OCI-LY3 (cell line): ENCODE measurements at regions not wholly inside any gene's neighbourhood (a gene's known extent, or its start where the extent isn't known, plus 50 kb on each side); places are given as distances from the start of the nearest gene placed in this dataset.

ENCODE experiments used
- EZH2phosphoT487 ChIP-seq: fragments of 200-600 bp; shearing (Covaris generic); IDR thresholded peaks from 2 replicates; pipeline ENCODE4 v1.6.1; 2018; ENCODE audit warnings: antibody characterized with exemption, mixed run types, low read depth
- TF ChIP-seq, protein P1 (sequence below): fragments of 200-600, 300-600 bp; sonication (generic); IDR thresholded peaks from 2 replicates; pipeline ENCODE4 v1.5.1; 2014; ENCODE audit warnings: antibody characterized with exemption, low read length, low read depth

DNA sequence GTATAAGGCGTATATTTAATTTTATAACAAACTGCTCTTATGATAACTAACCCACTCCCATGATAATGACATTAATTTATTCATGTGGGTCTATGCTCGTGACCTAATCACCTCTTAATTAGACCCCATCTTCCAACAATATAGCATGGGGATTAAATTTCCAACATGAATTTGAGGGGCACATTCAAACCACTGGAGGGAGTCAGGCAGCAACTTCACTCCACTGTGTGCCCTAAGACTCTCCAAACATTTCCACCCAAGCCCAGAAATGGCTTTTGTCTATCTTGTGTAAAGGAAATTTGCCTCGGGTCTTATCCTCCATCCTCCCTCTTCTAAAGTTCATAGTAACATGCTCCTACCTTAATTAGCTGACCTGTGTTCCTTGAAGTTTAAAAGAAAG is 616.1 kb upstream of the CPEB2 start:
- TF ChIP-seq, protein P1, sequence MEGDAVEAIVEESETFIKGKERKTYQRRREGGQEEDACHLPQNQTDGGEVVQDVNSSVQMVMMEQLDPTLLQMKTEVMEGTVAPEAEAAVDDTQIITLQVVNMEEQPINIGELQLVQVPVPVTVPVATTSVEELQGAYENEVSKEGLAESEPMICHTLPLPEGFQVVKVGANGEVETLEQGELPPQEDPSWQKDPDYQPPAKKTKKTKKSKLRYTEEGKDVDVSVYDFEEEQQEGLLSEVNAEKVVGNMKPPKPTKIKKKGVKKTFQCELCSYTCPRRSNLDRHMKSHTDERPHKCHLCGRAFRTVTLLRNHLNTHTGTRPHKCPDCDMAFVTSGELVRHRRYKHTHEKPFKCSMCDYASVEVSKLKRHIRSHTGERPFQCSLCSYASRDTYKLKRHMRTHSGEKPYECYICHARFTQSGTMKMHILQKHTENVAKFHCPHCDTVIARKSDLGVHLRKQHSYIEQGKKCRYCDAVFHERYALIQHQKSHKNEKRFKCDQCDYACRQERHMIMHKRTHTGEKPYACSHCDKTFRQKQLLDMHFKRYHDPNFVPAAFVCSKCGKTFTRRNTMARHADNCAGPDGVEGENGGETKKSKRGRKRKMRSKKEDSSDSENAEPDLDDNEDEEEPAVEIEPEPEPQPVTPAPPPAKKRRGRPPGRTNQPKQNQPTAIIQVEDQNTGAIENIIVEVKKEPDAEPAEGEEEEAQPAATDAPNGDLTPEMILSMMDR: no peak
- no peak for TF ChIP-seq EZH2phosphoT487
